Thyroid gland (tissue), 4 donors: ENCODE measurements at regions not wholly inside any gene's neighbourhood (a gene's known extent, or its start where the extent isn't known, plus 50 kb on each side); places are given as distances from the start of the nearest gene placed in this dataset.

Experiments used
- DNase-seq, 2 donors: peaks; one replicate each; pipeline ENCODE4 v3.0.0-alpha.2; 2019
- H3K27ac ChIP-seq, 3 donors: fragments of 200-600 bp; sonication (generic); 1 replicate in 2 of 3; 2 replicates in 1 of 3; pipeline ENCODE4 v1.5.1; 2016 to 2019; ENCODE audit warnings: mild to moderate bottlenecking in 1 of 3, moderate library complexity in 1 of 3
- H3K27me3 ChIP-seq: fragments of 200-600 bp; sonication (generic); one replicate; pipeline ENCODE4 v1.5.1; 2019
- H3K36me3 ChIP-seq, 2 donors: fragments of 200-600 bp; sonication (generic); one replicate each; pipeline ENCODE4 v1.5.1; 2016 to 2019
- H3K4me1 ChIP-seq, 2 donors: fragments of 200-600 bp; sonication (generic); one replicate each; pipeline ENCODE4 v1.5.1; 2017 to 2019
- H3K4me3 ChIP-seq, 3 donors: fragments of 200-600 bp; sonication (generic); replicated peaks in 1 of 3; 1 replicate in 2 of 3; 2 replicates in 1 of 3; pipeline ENCODE4 v1.5.1; 2016; ENCODE audit warnings: mild to moderate bottlenecking in 1 of 3
- H3K9me3 ChIP-seq: fragments of 200-600 bp; sonication (generic); one replicate; pipeline ENCODE4 v1.5.1; 2017
- POLR2A ChIP-seq, 2 donors: fragments of 450-650 bp; IDR thresholded peaks; one replicate each; pipeline ENCODE4 v1.6.1; 2017; ENCODE audit warnings: antibody characterized with exemption in 2 of 2, mild to moderate bottlenecking in 2 of 2, moderate library complexity in 1 of 2
- WGBS, 2 donors: methylation state at CpG; one replicate each; pipeline ENCODE4 v1.1.5; 2017; 5-methylcytosine and 5-hydroxymethylcytosine counted together
- intact Hi-C: fragments of 100-400 bp; cut with DNase I; formaldehyde crosslinking; loops from one replicate; pipeline ENCODE4 v1.15.1; 2023
- TF ChIP-seq, protein P1 (sequence below), 6 experiments: fragments of 200-600 bp in 3 of 6; fragments of 450-650 bp in 3 of 6; sonication (generic) in 3 of 6; IDR thresholded peaks; one replicate each; pipeline ENCODE4 v1.5.1; 2016 to 2019; ENCODE audit warnings: antibody characterized with exemption in 6 of 6, mild to moderate bottlenecking in 2 of 6, inconsistent platforms in 1 of 6, moderate library complexity in 1 of 6

DNA sequence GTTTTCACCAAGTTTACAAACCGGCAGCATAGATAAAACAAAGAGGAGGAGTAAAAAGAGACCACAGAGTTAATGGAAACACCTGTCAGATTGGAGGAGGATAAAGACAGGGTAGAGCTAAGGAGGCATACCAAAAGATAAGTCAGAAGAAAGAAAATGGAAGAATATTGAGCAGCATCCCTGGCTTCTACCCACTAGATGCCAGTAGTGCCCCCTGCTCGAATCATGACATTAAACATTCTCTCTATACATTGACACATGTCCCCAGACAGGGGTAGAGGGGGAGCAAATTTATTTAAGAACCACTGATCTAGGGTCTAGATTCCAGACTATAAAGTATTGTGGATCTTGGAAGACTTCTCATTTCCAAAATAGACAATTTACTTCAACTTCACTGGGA, 159.8 kb upstream of the ETAA1 start:
- TF ChIP-seq POLR2A (IDR thresholded peaks at IDR 0.05): no peak
- TF ChIP-seq, protein P1, sequence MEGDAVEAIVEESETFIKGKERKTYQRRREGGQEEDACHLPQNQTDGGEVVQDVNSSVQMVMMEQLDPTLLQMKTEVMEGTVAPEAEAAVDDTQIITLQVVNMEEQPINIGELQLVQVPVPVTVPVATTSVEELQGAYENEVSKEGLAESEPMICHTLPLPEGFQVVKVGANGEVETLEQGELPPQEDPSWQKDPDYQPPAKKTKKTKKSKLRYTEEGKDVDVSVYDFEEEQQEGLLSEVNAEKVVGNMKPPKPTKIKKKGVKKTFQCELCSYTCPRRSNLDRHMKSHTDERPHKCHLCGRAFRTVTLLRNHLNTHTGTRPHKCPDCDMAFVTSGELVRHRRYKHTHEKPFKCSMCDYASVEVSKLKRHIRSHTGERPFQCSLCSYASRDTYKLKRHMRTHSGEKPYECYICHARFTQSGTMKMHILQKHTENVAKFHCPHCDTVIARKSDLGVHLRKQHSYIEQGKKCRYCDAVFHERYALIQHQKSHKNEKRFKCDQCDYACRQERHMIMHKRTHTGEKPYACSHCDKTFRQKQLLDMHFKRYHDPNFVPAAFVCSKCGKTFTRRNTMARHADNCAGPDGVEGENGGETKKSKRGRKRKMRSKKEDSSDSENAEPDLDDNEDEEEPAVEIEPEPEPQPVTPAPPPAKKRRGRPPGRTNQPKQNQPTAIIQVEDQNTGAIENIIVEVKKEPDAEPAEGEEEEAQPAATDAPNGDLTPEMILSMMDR (IDR thresholded peaks at IDR 0.05): no peak
- WGBS, 2 donors: 78 to 92% methylated on average over 2 of the region's 2 CpGs
- intact Hi-C loops: no loop called here
- Histone ChIP-seq H3K4me3 (no peak overlapping the region), H3K9me3 (no peaks in the 10 kb centered on the region), H3K4me1 (no peaks in the 10 kb centered on the region), H3K27ac (no peak overlapping the region), H3K36me3 (no peaks in the 10 kb centered on the region), H3K27me3 (no peaks in the 10 kb centered on the region)
- no peak for DNase-seq

- intact Hi-C loops: no loop called here
- DNase-seq: no peak
- no peak overlapping the region for H3K4me3 ChIP-seq
- H3K27me3 ChIP-seq: no peaks in the 10 kb centered on the region
- no peaks in the 10 kb centered on the region for H3K9me3 ChIP-seq
- TF ChIP-seq, protein P1 (IDR thresholded peaks at IDR 0.05): no peak
- TF ChIP-seq POLR2A (IDR thresholded peaks at IDR 0.05): no peak
- 95% methylated on average over 2 of the region's 2 CpGs for WGBS, 2 donors
- H3K4me1 ChIP-seq: no peaks in the 10 kb centered on the region
- H3K36me3 ChIP-seq: no peaks in the 10 kb centered on the region
- no peak overlapping the region for H3K27ac ChIP-seq
Observed at GRCh38 chr2:67240507-67240906, 156.6 kb upstream of the ETAA1 start.

GRCh38 chr2:67241453-67241852, 155.7 kb upstream of the ETAA1 start:
- Histone ChIP-seq H3K36me3 (no peaks in the 10 kb centered on the region), H3K4me1 (no peaks in the 10 kb centered on the region), H3K27ac (no peak overlapping the region), H3K27me3 (no peaks in the 10 kb centered on the region), H3K4me3 (no peak overlapping the region), H3K9me3 (no peaks in the 10 kb centered on the region)
- TF ChIP-seq POLR2A (IDR thresholded peaks at IDR 0.05): no peak
- TF ChIP-seq, protein P1 (IDR thresholded peaks at IDR 0.05): no peak
- DNase-seq: no peak
- intact Hi-C loops: no loop called here
- WGBS, 2 donors: 82 to 88% methylated on average over 1 of the region's 1 CpG

GRCh38 chr2:67242456-67242855, 154.7 kb upstream of the ETAA1 start:
- H3K4me1 ChIP-seq: no peaks in the 10 kb centered on the region
- H3K27me3 ChIP-seq: no peaks in the 10 kb centered on the region
- peak; percentile 59 to 64 for DNase-seq
- intact Hi-C loops: no loop called here
- H3K4me3 ChIP-seq: no peak overlapping the region
- H3K36me3 ChIP-seq: no peaks in the 10 kb centered on the region
- no peaks in the 10 kb centered on the region for H3K9me3 ChIP-seq
- no peak overlapping the region for H3K27ac ChIP-seq
- WGBS, 2 donors: 25 to 27% methylated on average over 3 of the region's 3 CpGs
- TF ChIP-seq, protein P1 (IDR thresholded peaks at IDR 0.05): peak in 2 of 6 experiments; percentile 17 to 33
- no peak for TF ChIP-seq POLR2A (IDR thresholded peaks at IDR 0.05)

DNA sequence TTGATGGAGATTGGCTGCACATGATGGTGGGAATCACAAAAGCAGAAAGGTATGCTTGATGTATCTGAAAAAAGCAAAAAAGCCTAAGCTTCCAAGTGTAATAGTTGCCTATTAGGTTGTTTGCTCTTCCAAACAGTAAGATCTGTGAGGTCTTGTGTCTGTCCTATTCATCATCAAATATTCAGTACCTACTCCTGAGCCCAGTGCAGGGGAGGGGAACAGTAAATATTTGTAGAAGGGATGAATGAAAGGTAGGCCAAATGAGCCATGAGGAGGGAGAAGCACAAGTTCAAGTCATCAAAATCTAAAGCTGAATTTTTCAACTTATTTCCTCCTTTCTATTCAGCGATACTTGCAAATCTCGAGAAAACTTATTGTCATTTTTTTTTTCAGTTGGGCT, 153.2 kb upstream of the ETAA1 start:
- Histone ChIP-seq H3K4me1 (no peaks in the 10 kb centered on the region), H3K9me3 (no peaks in the 10 kb centered on the region), H3K27ac (no peak overlapping the region), H3K27me3 (no peaks in the 10 kb centered on the region), H3K36me3 (no peaks in the 10 kb centered on the region), H3K4me3 (no peak overlapping the region)
- no peak for TF ChIP-seq POLR2A (IDR thresholded peaks at IDR 0.05)
- TF ChIP-seq, protein P1 (IDR thresholded peaks at IDR 0.05): no peak
- intact Hi-C loops: no loop called here
- no peak for DNase-seq
- WGBS, 2 donors: 94% methylated on average over 2 of the region's 2 CpGs
